ENCODE measurements at regions not wholly inside any gene's neighbourhood (a gene's known extent, or its start where the extent isn't known, plus 50 kb on each side); places are given as distances from the start of the nearest gene placed in this dataset.

DNA sequence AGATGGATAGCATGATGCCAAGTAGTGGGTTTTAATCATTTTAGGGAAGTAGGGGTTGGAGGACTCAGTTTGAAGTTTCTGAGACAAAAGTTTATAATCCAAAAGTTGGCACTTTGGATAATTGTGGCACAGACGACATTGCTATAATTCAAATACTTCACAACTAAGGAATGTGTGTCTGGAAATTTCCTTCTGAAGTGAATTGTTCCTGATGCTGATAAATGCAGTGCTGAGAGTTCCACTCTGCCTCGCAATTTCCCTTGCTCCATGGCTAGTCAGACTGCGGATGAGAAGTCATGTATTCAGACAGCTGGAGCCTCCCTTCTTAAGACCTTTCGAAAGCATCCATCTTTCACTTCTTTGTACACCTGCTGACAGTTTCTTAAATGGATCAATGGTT, 393.3 kb upstream of the PRICKLE1 start:
- no peak overlapping the region for H3K4me3 ChIP-seq
- no peak for DNase-seq
- H3K9ac ChIP-seq (ENCODE audit: low read depth in 2 of 2, low read length in 2 of 2): no peak overlapping the region
- intact Hi-C loops (cut with DNase I): no loop called here
- H3K36me3 ChIP-seq: no peaks in the 10 kb centered on the region
- no peaks in the 10 kb centered on the region for H3K4me1 ChIP-seq
- no peaks in the 10 kb centered on the region for H3K9me3 ChIP-seq
- H3K27ac ChIP-seq: no peak overlapping the region
- no peak for TF ChIP-seq CTCF (IDR thresholded peaks at IDR 0.05)
- no peaks in the 10 kb centered on the region for H3K27me3 ChIP-seq

DNA sequence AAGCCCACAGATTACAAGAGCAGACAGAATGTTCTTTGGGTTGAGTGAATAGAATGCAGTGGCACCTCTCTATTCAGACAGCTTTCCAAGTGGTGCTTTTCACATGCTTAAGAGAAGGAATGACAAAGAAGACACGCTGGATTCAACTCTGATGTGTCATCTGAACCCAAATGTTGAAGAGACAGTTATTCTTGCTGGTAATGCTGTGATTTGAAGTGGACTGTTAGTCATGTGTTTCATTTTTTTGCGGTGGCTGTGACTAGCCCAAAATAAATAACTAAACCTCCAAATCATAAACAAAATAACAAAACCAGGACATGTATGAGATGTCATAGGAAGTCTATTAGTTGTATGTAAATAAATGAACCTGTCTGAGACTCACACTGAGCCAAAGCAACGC, 391.8 kb upstream of the PRICKLE1 start:
- no peaks in the 10 kb centered on the region for H3K27me3 ChIP-seq
- no peaks in the 10 kb centered on the region for H3K36me3 ChIP-seq
- H3K27ac ChIP-seq: no peak overlapping the region
- no peak for TF ChIP-seq CTCF (IDR thresholded peaks at IDR 0.05)
- no peaks in the 10 kb centered on the region for H3K4me1 ChIP-seq
- H3K9ac ChIP-seq (ENCODE audit: low read depth in 2 of 2, low read length in 2 of 2): no peak overlapping the region
- intact Hi-C loops (cut with DNase I): no loop called here
- H3K4me3 ChIP-seq: no peak overlapping the region
- no peak for DNase-seq
- H3K9me3 ChIP-seq: no peaks in the 10 kb centered on the region

GRCh38 chr12:42980441-42980840, 390.9 kb upstream of the PRICKLE1 start:
- no peaks in the 10 kb centered on the region for H3K4me1 ChIP-seq
- no peak overlapping the region for H3K27ac ChIP-seq
- no peak overlapping the region for H3K4me3 ChIP-seq
- no peak for TF ChIP-seq CTCF (IDR thresholded peaks at IDR 0.05)
- H3K9ac ChIP-seq (ENCODE audit: low read depth in 2 of 2, low read length in 2 of 2): no peak overlapping the region
- H3K36me3 ChIP-seq: no peaks in the 10 kb centered on the region
- no peaks in the 10 kb centered on the region for H3K9me3 ChIP-seq
- no peaks in the 10 kb centered on the region for H3K27me3 ChIP-seq
- intact Hi-C loops (cut with DNase I): no loop called here
- no peak for DNase-seq

GRCh38 chr12:42979746-42980145, 390.2 kb upstream of the PRICKLE1 start:
- no peaks in the 10 kb centered on the region for H3K27me3 ChIP-seq
- TF ChIP-seq CTCF (IDR thresholded peaks at IDR 0.05): no peak
- no peak overlapping the region for H3K4me3 ChIP-seq
- no peak overlapping the region for H3K9ac ChIP-seq (ENCODE audit: low read depth in 2 of 2, low read length in 2 of 2)
- intact Hi-C loops (cut with DNase I): no loop called here
- DNase-seq: no peak
- H3K9me3 ChIP-seq: no peaks in the 10 kb centered on the region
- no peak overlapping the region for H3K27ac ChIP-seq
- no peaks in the 10 kb centered on the region for H3K4me1 ChIP-seq
- H3K36me3 ChIP-seq: no peaks in the 10 kb centered on the region

- H3K36me3 ChIP-seq: no peaks in the 10 kb centered on the region
- H3K9ac ChIP-seq (ENCODE audit: low read depth in 2 of 2, low read length in 2 of 2): no peak overlapping the region
- no peak overlapping the region for H3K4me3 ChIP-seq
- H3K27me3 ChIP-seq: no peaks in the 10 kb centered on the region
- H3K9me3 ChIP-seq: no peaks in the 10 kb centered on the region
- intact Hi-C loops (cut with DNase I): no loop called here
- DNase-seq: no peak
- H3K27ac ChIP-seq: no peak overlapping the region
- H3K4me1 ChIP-seq: no peaks in the 10 kb centered on the region
- no peak for TF ChIP-seq CTCF (IDR thresholded peaks at IDR 0.05)
Measured at GRCh38 chr12:42978708-42979107, 389.2 kb upstream of the PRICKLE1 start.
